Astrocyte (in vitro differentiated cells and primary cell): ENCODE measurements at regions not wholly inside any gene's neighbourhood (a gene's known extent, or its start where the extent isn't known, plus 50 kb on each side); places are given as distances from the start of the nearest gene placed in this dataset.

Experiments
- CTCF ChIP-seq: IDR thresholded peaks from 2 replicates; pipeline ENCODE4 v1.5.1; 2011; ENCODE audit warnings: low read depth, mild to moderate bottlenecking, inconsistent platforms, low read length, moderate library complexity; ENCODE audit not compliant: insufficient read depth
- EZH2 ChIP-seq: IDR thresholded peaks from 2 replicates; pipeline ENCODE4 v1.6.1; 2012; ENCODE audit warnings: mild to moderate bottlenecking, low read length, inconsistent platforms; ENCODE audit not compliant: insufficient read depth

- TF ChIP-seq CTCF (no peak), EZH2 (no peak)
Measured at GRCh38 chr10:117892681-117893220, 154.0 kb downstream of the RAB11FIP2 start.
